ENCODE measurements at regions not wholly inside any gene's neighbourhood (a gene's known extent, or its start where the extent isn't known, plus 50 kb on each side); places are given as distances from the start of the nearest gene placed in this dataset.
A peak's percentile ranks its signal among the peaks of the same experiment; 100 is the strongest.

DNA sequence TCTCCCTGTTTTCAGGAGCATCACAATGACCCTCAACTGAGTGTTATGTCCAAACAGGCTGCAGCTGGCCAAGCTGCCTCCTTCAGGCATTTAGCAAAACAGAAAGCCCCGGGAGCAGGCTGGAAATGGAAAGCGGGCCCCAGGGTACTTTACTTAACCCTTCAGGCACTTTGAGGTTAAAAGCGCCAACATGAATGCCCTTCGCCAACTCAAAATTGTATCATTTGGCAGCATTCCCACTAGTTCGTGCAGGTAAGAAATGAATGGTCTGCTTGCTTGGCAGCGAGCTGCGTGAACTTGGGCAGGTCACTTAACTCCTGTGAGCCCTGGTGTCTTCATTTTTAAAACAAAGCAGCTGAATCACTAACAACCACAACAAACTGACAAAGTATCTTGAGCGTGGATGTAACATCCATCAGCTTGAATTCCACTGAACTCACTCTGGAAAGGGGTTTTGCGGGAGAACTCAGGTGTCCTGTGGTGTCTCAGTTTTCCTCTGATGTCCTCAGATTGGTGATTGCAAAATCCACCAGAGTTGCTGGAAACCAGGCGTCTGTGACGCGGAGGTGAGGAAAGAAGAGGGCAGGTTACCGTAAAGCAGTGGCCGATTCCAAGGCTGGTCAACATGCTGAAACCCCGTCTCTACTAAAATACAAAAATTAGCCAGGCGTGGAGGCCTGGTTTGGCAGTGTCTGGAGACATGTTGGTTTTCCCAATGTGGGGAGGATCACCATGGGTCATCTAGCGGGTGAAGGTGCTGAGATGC lies 118.8 kb upstream of the ZNF217 start:
- DNase-seq, result no peak

DNA sequence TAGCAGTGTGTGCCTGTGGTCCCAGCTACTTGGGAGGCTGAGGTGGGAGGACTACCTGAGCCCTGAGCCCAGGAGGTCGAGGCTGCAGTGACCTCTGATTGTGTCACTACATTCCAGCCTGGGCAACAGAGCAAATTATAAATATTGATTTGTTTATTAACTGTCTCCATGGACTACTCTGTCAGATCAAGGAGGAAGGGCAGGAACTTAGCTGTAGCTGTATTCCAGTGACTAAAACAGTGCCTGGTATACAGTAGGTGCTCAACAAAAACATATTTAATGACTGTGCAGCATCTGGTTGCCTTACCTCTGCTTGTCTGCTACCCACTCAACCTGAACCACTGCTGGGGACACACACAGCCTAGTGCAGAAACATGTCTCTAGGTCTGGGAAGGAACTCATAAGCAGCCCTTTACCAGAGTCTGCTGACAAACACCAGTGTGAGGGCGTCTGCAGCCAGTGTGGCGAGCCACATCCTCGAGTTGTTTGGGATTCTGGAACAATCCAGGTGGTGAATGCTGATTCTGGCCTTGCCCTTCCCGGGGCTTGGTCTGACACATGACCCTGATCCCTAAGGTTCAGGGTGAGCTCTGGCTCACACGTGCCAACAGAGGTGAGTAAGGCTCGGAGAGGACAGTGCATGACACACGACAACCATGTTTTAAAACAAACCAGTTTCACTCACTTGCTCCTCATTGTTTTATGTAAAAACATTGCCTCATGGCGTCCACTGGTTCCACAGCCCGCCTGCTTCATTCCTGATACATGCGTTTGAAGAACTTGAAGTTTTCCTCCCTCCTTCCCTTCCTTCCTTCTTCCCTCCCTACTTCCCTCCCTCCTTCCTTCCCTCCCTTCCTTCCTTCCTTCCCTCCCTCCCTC lies 117.9 kb upstream of the ZNF217 start:
- DNase-seq, result no peak

DNA sequence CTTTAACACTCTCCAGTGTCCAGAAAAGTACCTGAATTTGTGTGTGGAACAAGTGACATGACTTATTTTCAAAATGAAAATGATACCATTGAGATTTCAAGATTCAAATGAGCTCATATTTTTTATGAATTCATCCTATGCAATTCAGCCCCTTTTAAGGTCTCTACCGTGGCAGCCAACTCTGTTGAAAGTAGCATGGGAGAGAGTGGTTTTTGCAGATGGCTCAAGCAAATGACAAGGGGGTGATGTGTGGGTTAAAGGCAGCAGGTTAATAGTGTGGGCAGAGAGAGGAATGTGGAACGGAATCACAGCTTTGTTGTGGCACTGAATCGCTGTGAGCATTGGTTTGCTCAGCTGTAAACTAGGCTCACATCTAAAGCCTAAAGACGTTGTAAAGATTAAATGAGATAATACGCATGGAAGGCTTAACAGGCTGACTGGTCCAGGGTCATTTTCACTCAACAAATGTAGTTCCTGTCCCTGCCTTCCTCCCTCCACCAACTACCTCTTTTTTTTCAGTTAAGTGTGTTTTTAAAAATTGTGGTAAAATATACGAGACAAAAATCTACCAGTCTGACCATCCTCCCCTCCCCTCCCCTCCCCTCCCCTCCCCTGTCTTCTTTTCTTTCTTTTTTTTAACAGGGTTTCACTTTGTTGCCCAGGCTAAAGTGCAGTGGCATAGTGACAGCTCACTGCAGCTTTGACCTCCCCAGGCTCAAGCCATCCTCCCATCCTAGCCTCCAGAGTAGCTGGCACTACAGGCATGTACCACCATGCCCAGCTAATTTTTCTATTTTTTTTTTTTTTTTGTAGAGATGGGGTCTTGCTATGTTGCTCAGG lies 114.7 kb upstream of the ZNF217 start:
- peak in 1 of 2 experiments; percentile 8 for DNase-seq

DNA sequence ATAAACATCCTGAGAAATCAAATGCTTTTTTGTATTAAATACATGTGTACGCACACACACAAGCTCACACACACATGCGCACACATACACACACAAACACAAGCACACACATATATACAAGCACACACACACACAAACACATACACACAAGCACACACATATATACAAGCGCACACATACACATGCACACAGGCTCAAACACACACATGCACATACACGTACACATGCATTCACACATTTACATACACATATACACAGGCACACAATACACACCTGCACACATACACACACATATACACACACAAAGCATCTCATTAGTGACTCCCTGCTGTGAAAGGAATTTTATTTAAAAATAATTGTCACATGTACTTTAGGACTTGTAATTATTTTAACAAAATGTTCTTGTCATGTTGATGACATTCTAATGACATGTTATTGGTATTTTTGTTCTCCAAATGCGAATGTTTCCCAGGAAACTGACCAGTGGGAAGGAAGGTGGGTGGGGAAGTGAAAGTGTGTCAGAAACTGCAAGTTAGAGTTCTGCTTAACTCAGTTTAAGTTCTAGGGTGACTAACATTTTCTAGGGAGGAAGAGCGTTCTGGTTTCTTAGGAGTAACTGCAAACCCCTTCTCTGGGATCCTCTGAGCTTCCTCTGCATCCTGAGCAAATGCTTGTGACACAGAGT lies 113.9 kb upstream of the ZNF217 start:
- DNase-seq, result peak; percentile 12 to 23

DNA sequence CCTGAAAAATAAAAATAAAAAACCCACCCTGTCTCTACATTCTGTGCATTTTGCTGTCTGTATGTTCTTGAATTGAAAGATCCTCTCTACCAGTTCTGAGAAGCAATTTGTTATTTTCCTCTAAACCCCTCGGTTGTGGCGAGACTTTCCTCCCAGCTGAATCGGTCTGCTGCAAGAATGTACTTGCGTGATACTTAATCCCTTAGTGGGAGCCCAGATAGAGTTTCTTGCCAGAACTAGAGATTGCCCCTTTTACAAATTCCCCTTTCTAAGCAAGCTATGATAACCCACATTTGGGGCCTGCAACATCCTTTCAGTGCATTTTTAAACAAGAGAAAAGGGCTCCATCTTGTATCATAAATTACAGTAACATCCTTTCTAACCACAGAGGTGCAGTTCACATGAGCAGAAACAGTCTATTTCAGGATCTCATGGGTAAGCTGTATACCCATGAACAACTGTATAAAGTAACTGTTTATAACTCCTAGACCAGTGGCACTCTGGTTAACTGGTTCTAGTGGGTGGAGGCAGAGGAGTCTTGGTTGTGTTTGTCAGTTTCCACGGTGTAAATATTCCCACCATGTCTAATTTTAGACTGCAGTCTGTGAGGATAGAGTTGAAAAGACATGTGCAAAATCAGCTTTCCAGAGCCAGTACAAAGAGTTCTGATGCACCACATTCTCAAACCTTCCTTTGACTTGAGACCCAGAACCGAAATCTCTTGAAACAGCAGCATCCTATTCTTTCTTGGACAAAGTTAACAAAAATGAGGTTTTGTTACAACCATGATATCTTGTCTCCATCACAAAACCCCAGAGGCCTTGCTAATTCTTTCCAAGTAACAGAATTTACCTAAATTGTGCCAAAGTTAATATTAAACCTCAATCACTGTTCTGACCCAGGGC lies 113.1 kb upstream of the ZNF217 start:
- DNase-seq, result peak in 1 of 2 experiments; percentile 28

DNA sequence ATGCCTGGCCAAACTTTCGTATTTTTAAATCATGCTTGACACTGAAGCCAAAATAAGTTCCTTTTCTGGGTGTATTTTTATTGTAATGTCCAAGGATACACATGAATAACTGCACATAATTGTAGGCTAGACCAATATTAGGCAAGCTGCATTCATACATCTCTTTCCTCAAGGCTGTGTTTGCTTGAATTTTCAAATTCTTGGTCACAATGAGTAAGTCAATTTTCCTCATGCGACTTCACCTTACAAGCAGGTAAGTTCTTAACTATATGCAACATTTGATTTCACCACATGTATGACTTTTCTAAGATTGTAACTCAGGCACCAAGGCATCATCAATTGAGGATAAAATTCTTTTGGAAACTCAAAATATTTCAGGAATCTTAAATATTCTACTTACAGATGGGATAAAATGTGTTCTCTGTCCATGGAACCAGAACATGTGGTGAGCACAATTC lies 112.4 kb upstream of the ZNF217 start:
- no peak for DNase-seq

DNA sequence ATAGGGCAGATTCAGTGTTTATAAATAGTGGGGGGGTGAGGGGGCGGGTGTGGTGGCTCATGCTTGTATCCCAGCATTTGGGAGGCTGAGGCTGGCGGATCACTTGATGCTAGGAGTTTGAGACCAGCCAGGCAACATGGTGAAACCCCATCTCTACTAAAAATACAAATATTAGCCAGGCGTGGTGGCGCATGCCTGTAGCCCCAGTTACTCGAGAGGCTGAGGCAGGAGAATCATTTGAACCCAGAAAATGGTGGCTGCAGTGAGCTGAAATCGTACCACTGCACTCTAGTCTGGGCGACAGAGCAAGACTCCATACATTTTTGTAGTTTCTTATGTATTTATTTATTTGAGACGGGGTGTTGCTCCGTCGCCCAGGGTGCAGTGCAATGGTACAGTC lies 109.0 kb upstream of the ZNF217 start:
- no peak for DNase-seq

DNA sequence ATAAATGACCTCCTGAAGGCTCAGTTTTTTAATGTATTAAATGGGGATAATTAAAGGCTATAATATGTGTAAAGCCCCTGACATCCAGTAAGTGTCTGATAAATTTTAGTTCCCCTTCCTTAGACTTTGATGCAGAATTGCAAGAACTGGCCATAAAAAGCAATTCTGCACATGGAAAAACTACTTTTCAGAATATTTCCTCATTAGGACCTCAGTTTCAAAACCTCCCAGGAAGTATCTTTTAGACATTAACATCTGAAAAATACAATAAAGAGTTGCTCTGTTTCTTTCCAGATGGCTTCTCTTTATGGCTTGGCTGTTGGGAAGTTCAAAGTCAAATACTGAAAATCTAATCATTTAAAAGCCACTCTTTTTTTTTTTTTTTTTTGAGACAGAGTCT lies 106.3 kb upstream of the ZNF217 start:
- no peak for DNase-seq

DNA sequence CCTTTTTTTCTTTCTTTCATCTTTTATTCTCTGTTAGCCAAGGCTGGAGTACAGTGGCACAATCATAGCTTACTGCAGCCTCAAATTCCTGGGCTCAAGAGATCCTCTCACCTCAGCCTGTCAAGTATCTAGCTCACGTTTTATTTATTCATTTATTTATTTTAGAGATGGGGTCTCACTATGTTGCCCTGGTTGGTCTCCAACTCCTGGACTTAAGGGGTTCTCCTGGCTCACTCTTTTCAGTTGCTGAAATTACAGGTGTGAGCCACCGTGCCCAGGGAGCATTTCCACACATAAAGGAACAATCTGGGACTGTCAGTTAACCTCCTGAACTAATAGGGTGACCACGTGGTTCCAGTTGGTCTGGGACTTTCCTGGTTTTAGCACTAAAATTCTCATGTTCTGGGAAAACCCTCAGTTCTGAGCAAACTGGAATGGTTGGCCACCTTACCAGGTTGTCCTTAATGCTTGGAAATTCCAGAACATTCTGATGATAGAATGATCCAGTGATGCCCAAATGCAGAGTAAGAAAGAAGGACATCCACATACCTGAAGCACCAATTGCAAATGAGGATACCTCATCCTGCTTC lies 105.5 kb upstream of the ZNF217 start:
- DNase-seq, result no peak

DNA sequence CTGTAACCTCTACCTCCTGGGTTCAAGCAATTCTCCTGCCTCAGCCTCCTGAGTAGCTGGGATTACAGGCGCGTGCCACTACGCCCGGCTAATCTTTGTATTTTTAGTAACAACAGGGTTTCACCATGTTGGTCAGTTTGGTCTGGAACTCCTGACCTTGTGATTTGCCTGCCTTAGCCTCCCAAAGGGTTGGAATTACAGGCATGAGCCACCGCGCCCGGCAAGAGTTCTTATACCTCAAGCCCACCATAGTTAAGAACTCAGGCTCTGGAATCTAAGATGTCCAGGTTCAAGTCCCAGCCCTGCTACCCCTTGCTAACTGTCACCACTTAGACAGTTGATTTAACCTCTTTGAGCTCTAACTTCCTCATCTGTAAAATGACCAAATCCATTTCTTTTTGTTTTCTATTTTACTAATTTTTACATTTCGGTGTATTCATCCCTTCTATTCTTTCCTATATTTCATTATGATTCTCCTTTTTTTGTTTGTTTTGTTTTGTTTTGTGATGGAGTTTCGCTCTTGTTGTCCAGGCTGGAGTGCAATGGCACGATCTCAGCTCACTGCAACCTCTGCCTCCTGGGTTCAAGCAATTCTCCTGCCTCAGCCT lies 104.8 kb upstream of the ZNF217 start:
- no peak for DNase-seq

DNA sequence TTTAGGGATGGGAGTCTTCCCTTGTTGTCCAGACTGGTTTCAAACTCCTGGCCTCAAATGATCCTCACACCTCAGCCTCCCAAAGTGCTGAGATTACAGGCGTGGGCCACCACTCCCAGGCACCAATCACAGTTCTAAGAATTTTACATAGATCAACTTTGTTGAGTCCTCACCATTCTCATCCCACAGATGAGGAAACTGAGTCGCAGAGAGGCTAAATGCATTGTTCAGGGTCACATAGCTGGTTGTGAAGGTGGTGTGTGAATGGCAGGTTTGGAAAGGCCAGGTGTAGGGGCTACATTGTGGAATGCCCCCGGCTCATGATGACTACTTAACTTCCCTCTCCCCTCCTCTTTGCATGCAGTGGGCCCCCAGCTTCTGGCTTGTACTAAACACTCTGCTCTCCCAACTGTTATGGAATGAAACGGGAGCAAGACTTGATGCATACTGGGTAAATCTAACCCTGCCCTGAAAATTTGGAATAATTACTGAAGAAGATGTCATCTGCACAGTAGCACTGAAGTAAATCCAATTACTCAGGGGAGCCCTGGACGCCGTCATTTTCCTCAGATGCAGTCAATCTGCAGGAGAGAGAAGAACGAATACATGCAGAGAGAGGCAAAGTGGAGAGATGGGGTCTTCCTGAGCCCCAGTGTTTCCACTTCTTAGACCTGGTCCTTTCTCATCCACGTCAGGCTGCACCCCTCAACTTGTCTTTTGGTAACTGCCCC lies 102.3 kb upstream of the ZNF217 start:
- DNase-seq, result no peak

DNA sequence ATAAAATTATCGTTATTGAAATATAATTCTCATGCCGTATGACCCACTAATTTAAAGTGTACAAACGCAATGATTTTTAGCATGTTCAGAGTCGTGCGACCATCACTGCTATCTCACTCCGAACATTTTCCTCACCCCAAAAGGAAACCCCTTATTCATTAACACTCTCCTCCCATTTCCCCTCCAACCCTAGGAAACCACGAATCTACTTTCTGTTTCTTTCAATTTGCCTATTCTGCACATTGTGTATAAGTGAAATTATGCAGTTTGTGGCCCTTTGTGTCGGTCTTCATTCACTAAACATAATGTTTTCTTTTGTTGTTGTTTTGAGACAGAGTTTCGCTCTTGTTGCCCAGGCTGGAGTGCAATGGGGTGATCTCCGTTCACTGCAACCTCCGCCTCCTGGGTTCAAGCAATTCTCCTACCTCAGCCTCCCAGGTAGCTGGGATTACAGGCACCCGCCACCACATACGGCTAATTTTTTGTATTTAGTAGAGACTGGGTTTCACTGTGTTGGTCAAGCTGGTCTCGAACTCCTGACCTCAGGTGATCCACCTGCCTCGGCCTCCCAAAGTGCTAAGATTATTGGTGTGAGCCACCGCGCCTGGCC lies 99.7 kb upstream of the ZNF217 start:
- no peak for DNase-seq

DNA sequence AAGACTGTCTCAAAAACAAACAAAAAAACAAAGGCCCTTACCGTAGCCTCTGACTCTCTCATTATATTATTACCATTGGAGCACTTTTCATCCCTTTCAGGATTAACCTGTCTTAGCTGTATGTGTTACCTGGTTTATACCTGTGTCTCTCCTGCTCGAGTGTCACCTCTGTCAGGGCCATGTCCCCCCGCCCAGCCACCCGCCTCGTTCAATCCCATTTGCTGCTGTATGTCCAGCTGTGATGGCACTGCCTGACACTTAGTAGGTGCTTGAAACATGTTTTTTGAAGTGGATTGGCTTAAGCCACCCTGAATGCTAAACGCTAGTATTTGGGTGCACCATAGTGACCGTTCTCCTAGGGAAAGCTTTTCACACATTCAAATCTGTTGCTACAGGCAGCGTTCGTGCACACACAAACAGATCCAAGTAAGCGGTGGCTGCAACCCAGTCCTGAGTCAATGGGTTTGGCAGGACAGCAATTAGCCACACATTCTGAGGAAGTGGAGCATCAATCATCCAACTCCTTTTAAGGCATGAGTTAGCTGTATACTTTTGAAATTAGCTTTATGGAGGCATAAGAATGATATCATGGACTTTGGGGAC lies 98.9 kb upstream of the ZNF217 start:
- DNase-seq, result no peak

DNA sequence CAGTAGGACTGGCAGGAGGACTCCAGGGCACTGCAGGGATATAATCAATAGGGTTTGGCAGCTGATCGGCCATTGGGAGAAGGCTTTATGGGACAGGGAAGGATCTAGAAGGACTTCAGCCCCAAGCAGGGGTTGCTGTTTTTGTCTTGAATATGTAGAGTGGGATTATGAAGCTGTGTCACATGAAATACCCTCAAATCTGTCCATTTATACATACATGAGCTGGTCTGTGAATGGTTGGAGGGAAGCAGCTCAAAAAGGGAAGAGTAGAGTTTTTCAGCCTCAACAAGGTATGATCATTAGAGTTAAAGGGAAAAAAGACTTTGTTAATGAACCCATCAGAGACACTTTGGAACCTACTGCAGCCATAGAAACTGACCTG lies 98.2 kb upstream of the ZNF217 start:
- no peak for DNase-seq

DNA sequence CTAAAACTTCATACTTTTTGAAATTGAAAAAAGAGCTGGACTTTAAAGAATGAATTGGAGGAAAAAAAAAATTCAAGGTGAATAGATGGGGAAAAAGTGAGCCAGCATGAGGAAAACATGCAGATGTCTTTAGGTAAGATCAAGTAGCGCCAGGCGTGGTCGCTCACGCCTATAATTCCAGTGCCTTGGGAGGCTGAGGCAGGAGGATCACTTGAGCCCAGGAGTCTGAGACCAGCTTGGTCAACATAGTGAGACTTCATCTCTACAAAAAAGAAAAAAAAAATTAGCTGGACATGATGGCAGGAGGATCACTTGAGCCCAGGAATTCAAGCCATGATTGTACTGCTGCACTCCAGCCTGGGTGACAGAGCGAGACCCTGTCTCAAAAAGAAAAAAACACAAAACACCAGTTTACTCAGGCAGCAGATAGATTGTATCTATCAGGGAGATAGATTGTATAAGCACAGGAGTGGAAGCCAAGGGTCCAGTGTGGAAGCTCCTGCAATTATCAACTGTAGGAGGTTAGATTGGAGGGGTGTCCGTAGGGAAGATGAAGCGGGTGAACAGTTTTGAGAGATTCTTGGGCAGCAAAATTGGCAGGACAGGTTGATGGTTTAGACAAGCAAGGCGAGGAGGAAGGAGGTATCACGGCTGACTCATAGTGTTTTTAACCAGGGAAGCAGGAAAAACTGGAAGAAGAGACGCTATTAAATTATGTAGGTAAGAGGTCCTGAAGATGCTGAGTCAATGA lies 97.6 kb upstream of the ZNF217 start:
- no peak for DNase-seq

DNA sequence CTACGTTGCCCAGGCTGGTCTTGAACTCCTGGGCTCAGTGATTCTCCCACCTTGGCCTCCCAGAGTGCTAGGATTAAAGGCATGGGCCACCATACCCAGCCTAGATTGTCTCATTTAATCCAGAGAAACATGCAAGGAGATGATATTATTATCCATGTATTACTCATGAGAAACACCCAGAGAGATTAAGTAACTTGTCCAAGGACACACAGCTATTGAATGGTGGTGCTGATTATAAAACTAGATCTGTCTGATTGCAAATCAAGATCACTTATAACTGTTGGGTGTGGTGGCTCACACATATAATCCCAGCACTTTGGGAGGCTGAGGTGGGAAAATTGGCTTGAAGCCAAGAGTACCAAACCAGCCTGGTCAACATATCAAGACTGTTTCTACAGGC lies 94.4 kb upstream of the ZNF217 start:
- DNase-seq, result no peak

DNA sequence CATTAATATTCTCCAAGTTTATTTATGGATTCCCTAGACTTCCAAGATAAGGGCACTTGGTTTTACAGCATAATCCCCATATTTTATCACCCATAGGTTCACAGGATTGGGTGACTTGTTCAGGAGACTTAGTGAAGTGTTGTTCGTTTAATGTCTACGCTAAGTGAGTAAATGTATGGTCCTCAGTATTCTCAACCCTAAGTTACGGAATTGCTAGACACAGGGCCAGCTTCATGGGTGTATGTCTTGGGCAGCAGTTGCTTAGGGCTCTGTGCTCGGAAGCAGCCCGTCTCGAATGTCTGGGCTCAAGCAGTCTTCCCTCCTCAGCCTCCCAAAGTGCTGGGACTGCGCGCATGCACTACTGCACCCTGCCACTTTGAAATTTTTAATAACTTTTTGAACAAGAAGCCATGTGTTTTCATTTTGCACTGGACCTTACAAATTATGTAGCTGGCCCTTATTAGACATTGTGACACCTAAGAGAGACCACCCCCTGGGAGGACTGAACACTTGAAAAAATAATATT lies 91.5 kb upstream of the ZNF217 start:
- DNase-seq, result no peak

DNA sequence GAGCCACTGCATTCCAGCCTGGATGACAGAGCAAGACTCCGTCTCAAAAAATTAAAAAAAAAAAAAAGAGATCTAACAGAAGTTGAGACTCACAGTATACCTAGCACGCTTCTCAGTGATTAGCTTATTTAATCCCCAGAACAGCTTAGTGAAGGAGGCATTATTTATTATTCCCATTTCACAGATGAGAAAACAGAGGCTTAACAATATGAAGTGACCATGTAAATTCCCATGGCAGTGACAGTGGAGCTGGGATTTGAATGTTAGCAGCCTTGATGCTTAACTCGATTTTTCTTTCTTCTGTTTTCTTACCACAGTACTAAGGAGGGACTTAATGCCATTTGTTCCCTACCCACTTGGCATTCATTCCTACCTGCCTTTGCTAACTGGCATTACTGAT lies 89.9 kb upstream of the ZNF217 start:
- no peak for DNase-seq

Measured in activated CD4-positive, alpha-beta T cell treated with anti-CD3 and anti-CD28 coated beads, Interleukin-2, amount 50 U/mL, for 4 hours (primary cell).